H1 (cell line): ENCODE measurements at regions not wholly inside any gene's neighbourhood (a gene's known extent, or its start where the extent isn't known, plus 50 kb on each side); places are given as distances from the start of the nearest gene placed in this dataset.

ENCODE experiments used
- CTCF ChIP-seq, 3 experiments: IDR thresholded peaks; 1 replicate in 2 of 3; 2 replicates in 1 of 3; pipeline versions ENCODE4 v1.5.1 to v1.6.1; 2011; ENCODE audit warnings: low read length in 3 of 3, mild to moderate bottlenecking in 3 of 3, inconsistent platforms in 2 of 3, low read depth in 1 of 3, moderate library complexity in 1 of 3; ENCODE audit not compliant: insufficient read depth in 1 of 3; ENCODE audit errors: control extremely low read depth in 1 of 3
- EP300 ChIP-seq, 2 experiments: IDR thresholded peaks; 1 replicate in 1 of 2; 2 replicates in 1 of 2; pipeline ENCODE4 v1.6.1; 2011 to 2012; ENCODE audit warnings: low read depth in 2 of 2, low read length in 2 of 2, mild to moderate bottlenecking in 2 of 2, borderline replicate concordance in 1 of 2, inconsistent platforms in 1 of 2, moderate library complexity in 1 of 2

GRCh38 chr10:130843051-130843653, 468.4 kb downstream of the TCERG1L start:
- no peak for TF ChIP-seq EP300 (IDR thresholded peaks at IDR 0.05; ENCODE audit: borderline replicate concordance in 1 of 2, low read depth in 2 of 2, low read length in 2 of 2)
- TF ChIP-seq CTCF (IDR thresholded peaks at IDR 0.05; ENCODE audit: control extremely low read depth in 1 of 3, insufficient read depth in 1 of 3, low read depth in 1 of 3, low read length in 3 of 3): no peak
